ENCODE measurements at regions not wholly inside any gene's neighbourhood (a gene's known extent, or its start where the extent isn't known, plus 50 kb on each side); places are given as distances from the start of the nearest gene placed in this dataset.

DNA sequence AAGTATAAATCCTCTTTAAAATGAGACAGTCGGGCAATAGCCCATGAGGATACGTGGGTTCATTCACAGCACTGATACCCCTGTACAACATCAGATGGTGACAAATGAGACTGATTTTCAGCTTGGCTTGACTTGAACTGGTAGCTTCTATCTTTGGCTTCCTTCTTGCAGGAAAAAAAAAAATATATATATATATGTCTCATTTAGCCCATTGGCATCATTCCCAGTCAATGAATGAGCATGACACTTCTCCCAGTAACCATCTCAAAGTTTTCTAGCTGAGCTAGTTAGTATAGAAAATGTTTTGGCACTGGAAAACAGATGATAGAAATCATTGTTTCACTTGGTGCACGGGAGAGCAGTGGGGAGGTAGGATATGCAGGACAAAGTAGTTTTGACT, 222.5 kb upstream of the TAS2R1 start:
- H3K27ac ChIP-seq, result no peak overlapping the region
- H3K27me3 ChIP-seq, result peaks cover 1% of the 10 kb centered on the region
- no peak overlapping the region for H3K4me3 ChIP-seq
- WGBS, 2 donors (ENCODE audit: low coverage in 1 of 2), result 19 to 58% methylated on average over 3 of the region's 3 CpGs
- no peaks in the 10 kb centered on the region for H3K36me3 ChIP-seq
- no peak for ATAC-seq
- TF ChIP-seq EP300 (IDR thresholded peaks at IDR 0.05) (no peak), POLR2AphosphoS5 (IDR thresholded peaks at IDR 0.05) (no peak), POLR2A (IDR thresholded peaks at IDR 0.05) (no peak)
- TF ChIP-seq, protein P1, sequence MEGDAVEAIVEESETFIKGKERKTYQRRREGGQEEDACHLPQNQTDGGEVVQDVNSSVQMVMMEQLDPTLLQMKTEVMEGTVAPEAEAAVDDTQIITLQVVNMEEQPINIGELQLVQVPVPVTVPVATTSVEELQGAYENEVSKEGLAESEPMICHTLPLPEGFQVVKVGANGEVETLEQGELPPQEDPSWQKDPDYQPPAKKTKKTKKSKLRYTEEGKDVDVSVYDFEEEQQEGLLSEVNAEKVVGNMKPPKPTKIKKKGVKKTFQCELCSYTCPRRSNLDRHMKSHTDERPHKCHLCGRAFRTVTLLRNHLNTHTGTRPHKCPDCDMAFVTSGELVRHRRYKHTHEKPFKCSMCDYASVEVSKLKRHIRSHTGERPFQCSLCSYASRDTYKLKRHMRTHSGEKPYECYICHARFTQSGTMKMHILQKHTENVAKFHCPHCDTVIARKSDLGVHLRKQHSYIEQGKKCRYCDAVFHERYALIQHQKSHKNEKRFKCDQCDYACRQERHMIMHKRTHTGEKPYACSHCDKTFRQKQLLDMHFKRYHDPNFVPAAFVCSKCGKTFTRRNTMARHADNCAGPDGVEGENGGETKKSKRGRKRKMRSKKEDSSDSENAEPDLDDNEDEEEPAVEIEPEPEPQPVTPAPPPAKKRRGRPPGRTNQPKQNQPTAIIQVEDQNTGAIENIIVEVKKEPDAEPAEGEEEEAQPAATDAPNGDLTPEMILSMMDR (IDR thresholded peaks at IDR 0.05), result no peak
- peaks cover 0 to 6% (median 0%) of the 10 kb centered on the region in 3 donors for H3K9me3 ChIP-seq
- H3K4me1 ChIP-seq, result no peaks in the 10 kb centered on the region

DNA sequence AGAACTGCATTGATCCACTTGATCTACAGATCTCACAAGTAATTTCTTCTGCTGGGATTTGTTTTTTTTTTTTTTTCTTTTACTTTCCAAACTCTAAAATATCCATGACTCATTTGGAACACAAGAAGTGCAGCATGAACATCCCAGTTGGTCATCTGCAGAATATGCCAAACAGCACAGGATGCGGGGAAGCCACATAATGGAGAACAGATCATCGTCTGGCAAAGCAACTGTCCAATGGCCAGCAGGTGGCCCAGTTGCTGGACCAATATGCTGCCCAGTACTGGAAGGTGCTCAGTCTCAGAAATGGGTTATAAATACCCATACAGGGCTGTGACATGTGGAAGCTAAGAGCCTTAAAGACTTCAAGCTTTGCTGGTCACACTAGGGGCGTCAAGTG, 221.3 kb upstream of the TAS2R1 start:
- Histone ChIP-seq H3K4me3 (no peak overlapping the region), H3K4me1 (no peaks in the 10 kb centered on the region), H3K27ac (no peak overlapping the region), H3K27me3 (no peaks in the 10 kb centered on the region), H3K36me3 (no peaks in the 10 kb centered on the region), H3K9me3 (no peaks in the 10 kb centered on the region)
- ATAC-seq, result no peak
- WGBS, 2 donors (ENCODE audit: low coverage in 1 of 2), result 20 to 80% methylated on average over 1 to 3 of the region's 3 CpGs
- no peak for TF ChIP-seq POLR2AphosphoS5 (IDR thresholded peaks at IDR 0.05)

DNA sequence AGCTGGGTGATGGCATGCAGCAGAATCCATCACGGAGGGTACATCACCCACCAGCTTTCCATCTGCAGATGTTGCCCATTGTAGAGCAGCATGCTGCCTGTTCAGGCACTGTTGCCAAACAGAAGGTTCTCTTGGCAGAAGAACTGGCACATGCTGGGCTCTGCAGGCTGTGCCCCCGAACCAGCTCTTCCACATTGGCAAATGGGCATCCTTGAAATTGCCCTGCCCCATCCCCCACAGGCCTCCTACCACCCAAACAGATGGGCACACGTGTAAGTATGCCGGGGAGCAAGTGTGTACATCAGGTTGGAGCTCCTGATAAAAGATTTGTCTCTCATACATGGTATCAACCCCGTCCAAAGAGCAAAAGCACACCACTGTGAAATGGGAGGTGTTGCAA, 220.3 kb upstream of the TAS2R1 start:
- TF ChIP-seq POLR2AphosphoS5 (IDR thresholded peaks at IDR 0.05), result no peak
- ATAC-seq, result no peak
- Histone ChIP-seq H3K36me3 (no peaks in the 10 kb centered on the region), H3K4me3 (no peak overlapping the region), H3K4me1 (no peaks in the 10 kb centered on the region), H3K27me3 (no peaks in the 10 kb centered on the region), H3K9me3 (no peaks in the 10 kb centered on the region), H3K27ac (no peak overlapping the region)
- 51 to 83% methylated on average over 2 to 4 of the region's 5 CpGs for WGBS, 2 donors (ENCODE audit: low coverage in 1 of 2)

DNA sequence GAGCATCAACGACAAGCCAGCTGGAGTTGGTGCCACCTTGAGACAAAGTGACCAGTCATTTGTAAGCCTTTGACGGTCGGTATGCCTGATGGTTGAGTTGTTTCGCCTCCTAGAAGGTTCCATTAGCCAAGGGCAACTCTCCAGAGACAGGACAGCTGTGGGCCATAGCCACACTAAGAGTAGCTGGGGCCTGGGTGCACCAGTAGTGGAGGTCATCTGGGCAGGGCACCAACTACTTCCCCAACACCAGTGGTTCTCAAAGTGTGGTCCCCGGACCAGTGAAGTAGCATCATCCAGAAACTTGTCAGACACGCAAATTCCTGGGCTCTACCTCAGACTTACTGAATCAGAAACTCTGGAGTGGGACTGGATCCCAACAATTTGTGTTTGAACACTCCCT, 217.5 kb upstream of the TAS2R1 start:
- Histone ChIP-seq H3K27ac (no peak overlapping the region), H3K4me3 (no peak overlapping the region), H3K36me3 (no peaks in the 10 kb centered on the region), H3K27me3 (no peaks in the 10 kb centered on the region), H3K9me3 (peaks cover 0 to 3% (median 0%) of the 10 kb centered on the region in 3 donors), H3K4me1 (no peaks in the 10 kb centered on the region)
- TF ChIP-seq, protein P1 (IDR thresholded peaks at IDR 0.05), result no peak
- TF ChIP-seq EP300 (IDR thresholded peaks at IDR 0.05) (no peak), POLR2AphosphoS5 (IDR thresholded peaks at IDR 0.05) (no peak), POLR2A (IDR thresholded peaks at IDR 0.05) (no peak)
- no peak for ATAC-seq
- WGBS, 2 donors (ENCODE audit: low coverage in 1 of 2), result 57 to 100% methylated on average over 1 of the region's 6 CpGs

DNA sequence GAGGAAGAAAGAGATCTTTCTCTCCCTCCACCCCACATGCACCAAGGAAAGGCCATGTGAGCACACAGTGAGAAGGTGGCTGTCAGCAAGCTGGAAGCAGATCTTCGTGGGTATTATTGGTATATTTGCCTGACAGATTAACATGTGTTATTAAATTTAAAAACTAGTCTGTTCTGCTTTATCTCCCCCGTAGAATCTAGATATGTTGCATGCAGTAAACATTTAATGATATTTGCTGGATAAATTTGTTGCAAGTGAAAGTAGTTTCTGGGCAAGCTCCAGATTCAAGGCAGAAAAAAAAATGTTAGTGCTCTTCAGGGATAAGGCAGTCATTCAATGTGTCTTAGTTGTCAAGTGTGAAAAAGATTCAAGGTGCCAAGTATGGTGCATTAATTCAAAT, 215.0 kb upstream of the TAS2R1 start:
- no peaks in the 10 kb centered on the region for H3K27me3 ChIP-seq
- ATAC-seq, result no peak
- 60 to 73% methylated on average over 1 to 2 of the region's 2 CpGs for WGBS, 2 donors (ENCODE audit: low coverage in 1 of 2)
- no peaks in the 10 kb centered on the region for H3K4me1 ChIP-seq
- H3K36me3 ChIP-seq, result no peaks in the 10 kb centered on the region
- H3K27ac ChIP-seq, result no peak overlapping the region
- no peak overlapping the region for H3K4me3 ChIP-seq
- TF ChIP-seq POLR2A (IDR thresholded peaks at IDR 0.05), result no peak
- TF ChIP-seq EP300 (IDR thresholded peaks at IDR 0.05), result no peak
- TF ChIP-seq, protein P1 (IDR thresholded peaks at IDR 0.05), result no peak
- TF ChIP-seq POLR2AphosphoS5 (IDR thresholded peaks at IDR 0.05), result no peak
- H3K9me3 ChIP-seq, result peaks cover 0 to 23% (median 0%) of the 10 kb centered on the region in 3 donors

DNA sequence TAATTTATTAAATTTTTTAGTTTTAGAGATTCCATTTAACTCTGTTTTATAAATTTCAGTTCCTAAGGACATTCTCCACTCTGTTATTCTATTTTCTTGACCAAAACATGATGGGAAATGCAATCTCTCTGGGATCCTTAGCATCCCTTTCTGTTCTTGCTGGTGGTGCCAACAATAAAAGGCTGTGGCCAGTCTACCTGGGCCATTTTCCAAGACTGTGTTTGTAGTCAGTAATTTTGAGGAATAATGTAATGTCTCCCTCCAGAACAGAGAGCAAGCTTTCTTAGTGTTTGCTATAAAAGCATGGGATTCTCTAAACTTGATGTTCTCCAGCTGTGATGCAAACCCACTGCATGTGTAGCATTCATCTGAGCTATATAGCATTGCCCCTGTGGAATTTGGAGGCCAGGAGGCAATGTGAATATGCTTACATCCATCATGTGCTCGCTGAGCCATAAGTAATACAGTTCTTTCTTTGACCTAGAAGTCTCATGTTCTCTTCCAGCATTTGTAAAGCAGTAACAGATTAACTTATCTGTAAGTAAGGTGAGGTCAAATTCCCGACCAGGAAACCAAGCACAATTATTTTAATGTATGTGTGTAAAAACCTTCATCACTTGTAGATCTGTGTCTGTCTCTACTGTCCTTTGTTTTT, 211.5 kb upstream of the TAS2R1 start:
- Histone ChIP-seq H3K27me3 (no peaks in the 10 kb centered on the region), H3K36me3 (no peaks in the 10 kb centered on the region), H3K4me3 (no peak overlapping the region), H3K27ac (no peak overlapping the region), H3K9me3 (peaks cover 0 to 23% (median 0%) of the 10 kb centered on the region in 3 donors), H3K4me1 (no peaks in the 10 kb centered on the region)
- ATAC-seq, result no peak
- TF ChIP-seq EP300 (IDR thresholded peaks at IDR 0.05), result no peak
- no peak for TF ChIP-seq POLR2AphosphoS5 (IDR thresholded peaks at IDR 0.05)
- TF ChIP-seq, protein P1 (IDR thresholded peaks at IDR 0.05), result no peak
- no peak for TF ChIP-seq POLR2A (IDR thresholded peaks at IDR 0.05)
- WGBS, 2 donors (ENCODE audit: low coverage in 1 of 2), result 73 to 77% methylated on average over 2 of the region's 2 CpGs

Measured in gastroesophageal sphincter (tissue), 4 donors.